ENCODE measurements at regions not wholly inside any gene's neighbourhood (a gene's known extent, or its start where the extent isn't known, plus 50 kb on each side); places are given as distances from the start of the nearest gene placed in this dataset.

DNA sequence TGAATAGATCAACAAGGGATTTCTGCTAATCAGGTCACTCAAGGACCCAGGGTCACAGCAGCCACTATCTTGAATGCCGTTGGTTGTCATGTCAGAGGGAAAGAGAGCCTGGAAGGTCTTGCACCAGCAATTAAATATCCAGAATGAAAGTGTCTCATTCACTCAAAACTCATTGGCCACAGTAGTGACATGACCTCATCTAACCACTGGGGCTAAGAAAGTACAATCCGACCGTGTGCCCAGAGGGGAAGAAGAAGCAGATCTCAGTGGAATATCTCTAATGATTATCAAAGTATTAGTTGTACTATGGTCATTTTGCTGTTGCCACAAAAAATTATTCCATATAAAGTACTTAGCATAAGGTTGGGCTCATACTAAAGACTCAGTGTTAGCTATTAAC is 210.0 kb downstream of the QDPR start:
- FAIRE-seq (no peak), DNase-seq (ENCODE audit: low spot score in 2 of 2) (no peak)

DNA sequence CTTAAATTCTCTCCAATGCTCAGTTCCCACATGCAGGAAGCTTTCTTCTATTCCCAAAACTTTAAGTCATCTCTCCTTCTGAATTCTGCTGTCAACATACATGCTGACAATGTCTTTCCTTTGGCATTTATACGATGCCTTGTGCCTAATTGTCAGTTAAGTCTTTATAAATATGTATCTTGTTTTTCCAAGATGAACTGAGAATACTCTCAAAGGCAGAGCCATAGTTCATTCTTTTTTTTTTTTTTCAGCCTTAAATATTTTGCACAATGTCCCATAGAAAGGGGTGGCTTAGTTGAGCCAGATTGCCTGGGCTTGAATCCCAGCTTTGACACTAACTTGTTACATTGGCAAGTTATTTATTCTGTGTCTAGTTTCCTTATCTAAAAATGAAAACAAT is 210.6 kb downstream of the QDPR start:
- FAIRE-seq, result no peak
- no peak for DNase-seq (ENCODE audit: low spot score in 2 of 2)

DNA sequence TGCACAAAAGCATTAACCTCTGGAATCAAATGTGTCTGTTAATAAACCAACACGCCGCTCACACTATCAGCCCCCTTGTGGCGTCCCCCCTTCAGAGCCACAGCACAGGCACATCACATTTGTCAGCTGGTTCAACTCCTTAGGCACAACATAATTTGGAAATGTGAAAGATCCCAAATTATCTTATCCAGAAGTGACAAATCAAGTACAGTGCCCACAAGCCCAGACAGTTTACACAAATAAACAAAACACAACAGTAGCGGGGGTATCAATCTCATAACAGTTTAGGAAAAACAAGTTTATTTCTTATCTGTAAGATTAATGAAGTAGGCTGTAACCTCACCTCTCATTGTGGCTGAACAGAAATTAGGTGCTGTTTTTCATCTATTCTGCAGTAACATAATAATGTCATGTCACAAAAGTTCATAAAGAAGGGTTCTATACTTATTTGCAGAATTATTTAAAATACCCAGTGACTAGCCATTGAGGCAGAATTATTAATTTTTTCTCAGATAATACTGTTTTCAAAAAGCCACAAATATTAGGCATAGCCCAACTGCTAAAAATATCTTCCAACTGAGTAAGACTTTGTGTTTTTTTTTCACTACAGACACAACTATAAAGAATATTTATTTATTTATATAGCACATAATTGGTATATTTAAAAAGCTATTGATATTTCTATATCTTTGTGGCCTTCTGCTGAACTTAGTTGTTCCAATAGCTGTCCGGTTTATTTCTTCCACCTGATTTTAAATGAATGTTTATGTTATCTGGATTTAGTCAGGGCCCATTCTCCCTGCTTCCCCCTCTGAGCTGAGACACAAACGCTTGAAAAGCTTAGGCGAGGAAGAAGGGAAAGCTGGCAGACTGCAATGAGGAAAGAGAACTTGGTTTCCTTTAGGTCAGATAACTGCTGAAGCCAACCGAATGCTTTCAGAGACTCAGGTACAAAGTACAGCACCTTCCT is 214.7 kb downstream of the QDPR start:
- no peak for DNase-seq (ENCODE audit: low spot score in 2 of 2)
- FAIRE-seq, result no peak

DNA sequence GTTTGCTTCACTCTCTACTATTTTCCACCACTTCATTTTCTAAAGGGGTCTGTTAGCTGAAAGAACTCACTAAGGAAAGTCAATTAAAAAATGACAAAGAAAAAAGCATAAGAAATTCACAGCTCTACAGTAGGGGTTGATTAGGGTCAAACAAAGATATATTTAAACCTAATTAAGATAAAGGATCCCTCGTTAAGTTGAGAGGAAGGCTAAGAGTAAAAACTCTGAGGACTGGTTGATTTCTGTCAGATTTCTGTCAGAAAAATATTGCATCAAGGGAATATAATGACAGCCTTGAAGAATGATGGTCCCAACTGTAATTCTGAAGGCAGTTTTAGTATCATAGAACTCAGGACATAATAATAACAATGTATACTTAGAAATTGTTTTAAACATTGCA is 218.0 kb downstream of the QDPR start:
- DNase-seq (ENCODE audit: low spot score in 2 of 2), result no peak
- FAIRE-seq, result no peak

DNA sequence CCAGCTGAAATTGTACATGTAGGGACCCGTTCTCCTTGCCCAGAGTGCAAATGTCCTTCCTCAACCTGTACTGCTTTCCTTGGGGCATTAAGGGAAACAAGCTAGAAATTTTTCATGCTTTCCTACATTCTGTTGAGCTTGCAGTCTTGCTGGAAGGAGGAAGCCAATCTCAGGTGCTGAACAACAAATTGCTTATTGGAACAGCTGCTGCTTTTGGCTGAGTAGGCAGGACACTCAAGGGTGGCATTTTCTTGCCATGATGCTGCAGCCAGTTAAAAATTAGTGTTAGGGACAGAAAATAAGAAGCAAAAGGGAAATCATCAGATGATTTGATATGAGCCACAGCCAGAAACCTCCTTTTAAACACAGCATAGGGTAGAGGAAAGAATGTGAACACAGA is 223.7 kb downstream of the QDPR start:
- FAIRE-seq (no peak), DNase-seq (ENCODE audit: low spot score in 2 of 2) (no peak)

DNA sequence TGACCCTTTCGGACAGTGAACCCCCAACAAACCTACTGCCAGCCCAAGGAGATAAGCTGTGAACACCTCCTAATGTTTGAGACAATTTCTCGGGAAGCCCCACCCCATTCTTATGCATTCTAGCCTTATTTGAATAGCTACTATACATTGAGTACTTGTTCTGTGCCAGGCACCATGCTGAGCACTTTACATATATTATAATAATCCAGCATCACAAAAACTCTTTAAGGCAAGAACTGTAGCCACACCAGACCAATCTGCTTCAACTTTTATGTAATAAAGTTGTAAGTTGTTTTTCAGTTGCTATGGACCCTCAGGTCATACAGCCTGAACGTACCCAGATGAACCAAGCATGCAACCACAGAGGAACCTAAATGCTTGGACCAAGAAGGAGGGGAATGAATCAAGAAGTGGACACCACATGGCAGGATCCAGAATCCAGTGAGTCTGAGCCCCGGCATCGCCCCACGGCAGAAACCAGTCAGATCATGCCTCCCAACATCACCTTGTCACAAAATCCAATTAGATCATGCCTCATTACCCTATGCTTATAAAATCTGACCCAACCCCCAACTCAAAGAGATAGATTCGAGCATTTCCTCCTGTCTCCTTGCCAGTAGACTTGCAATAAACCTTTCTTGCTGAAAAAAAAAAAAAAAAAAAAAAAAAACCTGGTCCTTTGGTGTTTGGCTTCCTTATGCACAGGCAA is 225.0 kb downstream of the QDPR start:
- no peak for DNase-seq (ENCODE audit: low spot score in 2 of 2)
- FAIRE-seq, result no peak

DNA sequence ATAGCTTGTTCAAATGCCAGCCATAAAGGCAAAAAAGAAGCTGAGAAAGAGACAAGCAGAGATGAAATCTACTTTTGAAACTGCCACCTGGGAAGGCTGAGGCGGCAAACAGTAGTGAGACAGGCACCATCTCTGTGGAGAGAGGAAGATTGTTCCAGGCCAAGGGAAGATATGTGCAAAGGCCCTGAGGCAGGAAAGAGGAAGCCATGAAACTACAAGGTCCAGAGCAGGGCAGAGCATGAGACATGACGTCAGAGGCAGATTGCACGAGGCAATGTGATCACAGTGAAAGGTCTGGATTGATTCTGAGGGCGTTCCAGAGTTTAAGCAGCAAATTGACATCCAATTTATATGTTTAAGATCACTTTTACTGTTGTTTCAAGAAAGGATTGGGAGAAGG is 226.1 kb downstream of the QDPR start:
- FAIRE-seq (no peak), DNase-seq (ENCODE audit: low spot score in 2 of 2) (no peak)

DNA sequence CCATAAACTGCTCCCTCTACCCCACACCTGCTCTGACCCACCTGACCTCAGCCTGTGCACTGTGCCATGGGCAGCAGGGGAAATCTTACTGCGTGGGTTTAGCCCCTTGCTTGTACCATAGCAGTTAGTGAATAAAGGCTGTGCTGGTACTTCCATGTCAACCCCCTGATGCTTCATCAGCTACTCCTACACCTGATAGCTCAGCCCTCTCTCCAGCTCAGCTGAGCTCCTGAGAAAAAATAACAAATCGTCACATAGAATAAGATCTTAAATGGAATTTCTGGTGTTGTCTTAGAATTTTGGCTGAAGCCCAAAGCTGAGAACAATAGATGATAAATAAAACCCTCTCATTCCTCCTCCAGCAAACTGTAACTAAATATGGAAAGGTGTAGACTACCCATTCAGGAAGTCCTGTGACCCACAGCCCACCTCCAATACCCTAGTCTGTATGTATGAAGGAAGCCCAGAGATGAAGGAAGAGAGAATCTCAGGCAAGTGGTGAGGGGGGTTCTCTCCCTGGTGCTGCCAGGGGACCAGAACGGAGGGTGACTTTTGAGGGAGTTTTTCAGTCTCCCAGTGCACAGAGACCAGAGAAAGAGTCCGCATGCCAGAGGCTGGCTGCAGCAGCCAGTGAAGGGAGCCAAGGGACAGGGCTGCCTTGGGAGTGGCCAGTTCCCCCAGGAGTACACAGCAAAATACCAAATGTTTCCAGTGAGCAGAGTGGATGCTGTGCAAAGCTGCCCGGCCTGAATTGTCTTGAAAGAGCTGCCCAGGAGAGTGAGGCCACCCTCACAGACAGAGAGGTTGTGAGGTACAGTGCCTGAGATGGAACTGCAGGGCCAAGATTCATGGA is 227.3 kb downstream of the QDPR start:
- FAIRE-seq, result no peak
- no peak for DNase-seq (ENCODE audit: low spot score in 2 of 2)

DNA sequence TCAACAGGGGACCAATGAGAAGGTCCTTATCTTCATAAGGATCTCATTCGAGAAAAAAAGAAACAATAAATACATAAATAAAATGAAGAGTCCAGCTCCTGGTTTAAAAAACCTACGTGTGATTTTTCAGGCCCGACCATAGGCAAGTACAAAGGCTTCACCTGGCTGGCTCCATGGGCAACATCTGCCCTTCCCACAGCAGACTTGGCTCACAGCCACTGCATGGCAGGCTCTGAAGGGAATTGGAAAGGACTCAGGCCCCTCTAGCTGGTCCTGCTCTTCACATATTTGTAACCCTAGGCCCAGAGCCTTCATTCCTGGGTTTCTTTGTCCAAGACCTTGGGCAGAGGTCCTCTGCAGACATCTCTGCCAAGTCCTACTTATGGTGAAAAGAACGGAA is 228.1 kb downstream of the QDPR start:
- no peak for DNase-seq (ENCODE audit: low spot score in 2 of 2)
- FAIRE-seq, result no peak

DNA sequence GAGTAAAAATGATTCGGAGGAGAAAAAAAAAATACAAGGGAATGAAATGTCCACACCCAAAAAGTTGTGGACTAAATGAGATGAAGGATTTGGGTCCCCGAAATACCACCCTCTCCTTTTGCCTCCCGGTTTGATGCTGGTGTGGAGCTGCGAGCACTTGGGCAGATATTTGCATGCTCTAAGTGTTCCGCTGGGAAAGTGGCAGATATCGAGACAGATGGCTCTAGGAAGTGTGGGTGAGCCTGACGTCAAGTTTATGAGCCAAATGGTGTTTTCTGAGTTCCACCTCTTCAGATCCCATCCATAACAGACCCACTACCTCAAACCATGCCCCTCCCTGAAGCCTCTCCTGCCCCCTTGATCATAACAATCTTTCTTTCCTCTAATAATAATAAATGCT is 228.6 kb downstream of the QDPR start:
- DNase-seq (ENCODE audit: low spot score in 2 of 2) (no peak), FAIRE-seq (no peak)

DNA sequence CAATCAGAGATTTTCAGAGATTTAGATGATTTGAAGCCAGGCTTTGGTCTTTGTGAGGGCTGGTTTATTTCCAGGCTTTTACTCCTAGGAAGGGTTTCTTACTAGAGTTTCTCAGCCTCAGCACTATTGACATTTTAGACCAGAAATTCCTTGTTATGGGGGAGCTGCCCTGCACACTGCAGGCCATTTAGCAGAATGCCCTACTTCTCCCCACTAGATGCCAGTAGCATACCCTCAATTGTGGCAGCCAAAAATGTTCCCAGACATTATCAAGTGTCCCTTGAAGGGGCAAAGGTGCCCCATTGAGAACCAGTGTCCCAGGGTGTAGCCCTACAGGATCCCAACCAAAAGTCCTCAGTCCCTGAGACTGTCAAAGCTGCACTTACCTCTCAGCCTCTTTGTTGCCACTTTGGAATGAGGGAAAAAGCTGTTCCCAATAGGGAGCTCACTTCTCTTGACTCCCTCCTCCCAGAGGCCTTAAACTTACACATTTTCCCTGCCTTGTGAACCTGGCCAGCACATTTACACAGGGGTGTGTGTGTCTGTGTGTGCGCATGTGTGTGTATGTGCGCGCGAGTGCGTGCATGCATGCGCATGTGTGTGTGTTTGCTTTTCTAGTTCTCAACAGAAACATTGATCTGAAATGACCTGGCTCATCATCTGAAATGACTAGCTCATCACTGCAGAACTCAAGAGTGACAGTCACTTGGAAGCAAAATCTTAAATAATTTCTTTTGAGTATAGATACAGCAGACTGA is 231.4 kb downstream of the QDPR start:
- no peak for DNase-seq (ENCODE audit: low spot score in 2 of 2)
- no peak for FAIRE-seq

DNA sequence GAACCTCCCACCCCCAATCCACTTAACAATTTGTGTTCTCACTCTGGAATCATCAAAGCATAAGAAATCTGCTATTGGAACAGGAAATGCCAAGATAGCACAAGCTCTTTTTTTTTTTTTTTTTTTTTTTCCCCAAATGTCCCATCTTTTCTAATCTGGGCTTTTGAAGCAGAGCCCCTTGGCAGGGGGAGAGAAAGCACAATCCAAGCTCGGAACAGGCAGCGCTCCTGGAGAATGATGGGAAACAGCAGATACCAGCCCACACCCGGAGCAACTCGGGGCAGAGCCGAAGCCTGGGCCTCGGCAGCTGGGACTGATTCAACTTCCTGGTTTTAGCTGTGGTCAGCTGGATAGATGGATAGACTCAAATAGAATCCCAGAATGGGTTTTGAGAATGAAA is 235.1 kb downstream of the QDPR start:
- no peak for FAIRE-seq
- peak in 1 of 2 donors; percentile 18 for DNase-seq (ENCODE audit: low spot score in 2 of 2)

DNA sequence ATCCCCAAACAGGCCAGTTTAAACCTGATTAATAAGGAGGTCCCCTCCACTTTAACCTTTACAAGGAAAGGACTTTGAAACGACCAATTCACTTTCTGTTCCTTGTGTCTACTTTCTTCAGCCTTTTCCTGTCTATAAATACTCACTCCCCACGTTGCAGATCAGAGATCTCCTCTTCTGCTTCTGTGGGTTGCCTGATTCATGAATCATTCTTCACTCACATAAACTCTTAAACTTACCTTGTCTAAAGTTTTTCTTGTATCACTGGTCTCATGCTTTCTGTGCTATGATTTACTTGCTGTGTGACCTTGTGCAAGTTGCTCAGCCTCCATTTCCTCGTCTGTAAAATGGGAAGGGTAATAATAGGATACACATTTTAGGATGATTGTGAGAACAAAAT is 236.1 kb downstream of the QDPR start:
- DNase-seq (ENCODE audit: low spot score in 2 of 2) (no peak), FAIRE-seq (no peak)

DNA sequence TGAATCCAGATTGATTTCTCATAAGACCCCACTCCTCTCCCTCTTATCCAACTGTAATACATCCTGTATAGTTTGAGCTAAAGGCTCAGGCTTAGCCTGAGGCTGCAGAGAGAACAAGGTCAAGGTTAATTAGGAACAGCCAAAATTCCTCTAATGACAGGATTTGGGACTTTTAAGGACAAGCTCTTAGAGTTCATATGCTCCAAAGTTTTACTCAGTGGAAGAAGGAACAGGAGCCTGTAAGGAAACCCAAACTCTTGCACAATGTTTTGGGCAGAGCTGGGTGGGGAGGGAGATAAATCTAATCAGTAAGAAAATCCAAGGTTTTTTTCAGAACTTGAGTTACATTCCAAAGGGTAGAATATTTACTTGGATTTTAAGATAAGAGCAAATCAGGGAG is 238.8 kb downstream of the QDPR start:
- DNase-seq (ENCODE audit: low spot score in 2 of 2) (no peak), FAIRE-seq (no peak)

DNA sequence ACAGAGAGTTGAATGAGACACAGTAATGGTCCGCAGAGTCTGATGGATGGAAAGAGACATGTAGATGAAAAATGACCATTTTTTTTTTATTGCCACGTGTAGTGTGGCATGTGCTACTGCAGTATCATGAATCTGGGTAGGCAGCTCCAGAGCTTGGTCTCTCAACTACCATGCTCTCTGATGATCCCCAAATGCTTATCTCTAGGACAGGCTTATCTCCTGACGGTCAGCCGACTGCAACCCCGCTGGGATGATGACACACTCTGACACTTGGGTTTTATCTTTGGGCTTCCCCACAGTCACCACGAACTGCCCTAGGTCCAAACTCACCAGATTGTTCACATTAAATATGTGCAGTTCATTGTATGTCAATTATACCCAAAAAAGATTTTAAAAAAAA is 239.7 kb downstream of the QDPR start:
- DNase-seq (ENCODE audit: low spot score in 2 of 2) (no peak), FAIRE-seq (no peak)

DNA sequence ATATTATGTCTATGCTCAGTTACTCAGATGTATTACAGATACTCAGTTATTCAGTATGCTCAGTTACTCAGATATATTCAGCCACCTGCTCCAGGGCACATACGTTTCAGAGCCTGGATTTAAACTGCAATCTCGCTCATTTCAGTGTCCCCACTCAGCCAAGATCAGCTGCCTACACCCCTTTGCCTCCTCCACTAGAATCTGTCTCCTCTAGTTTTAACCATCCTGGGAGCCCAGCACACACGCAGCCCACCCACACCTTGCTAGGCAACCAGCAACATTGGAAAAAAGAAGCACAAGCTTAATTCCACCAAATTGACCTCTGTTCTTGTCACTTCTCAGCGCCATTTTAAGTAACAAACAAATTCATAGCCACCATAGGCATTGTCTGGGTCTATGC is 246.2 kb downstream of the QDPR start:
- no peak for DNase-seq (ENCODE audit: low spot score in 2 of 2)
- no peak for FAIRE-seq

DNA sequence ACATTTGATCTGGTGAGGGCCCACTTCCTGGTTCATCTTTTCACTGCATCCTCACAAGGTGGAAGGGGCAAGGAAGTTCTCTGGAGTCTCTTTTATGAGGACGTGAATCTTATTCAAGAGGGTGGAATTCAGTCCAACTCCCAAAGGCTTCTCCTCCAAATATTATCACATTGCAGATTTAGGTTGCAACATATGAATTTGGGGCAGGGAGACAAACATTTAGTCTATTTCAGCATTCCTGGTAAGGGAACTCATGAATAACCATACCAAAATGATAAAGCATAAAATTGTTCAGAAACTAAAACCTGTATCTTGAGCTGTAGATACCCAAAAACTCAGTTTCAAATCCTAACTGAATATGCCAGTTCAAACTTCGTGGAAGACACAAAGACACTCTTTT is 246.8 kb downstream of the QDPR start:
- FAIRE-seq (no peak), DNase-seq (ENCODE audit: low spot score in 2 of 2) (no peak)

DNA sequence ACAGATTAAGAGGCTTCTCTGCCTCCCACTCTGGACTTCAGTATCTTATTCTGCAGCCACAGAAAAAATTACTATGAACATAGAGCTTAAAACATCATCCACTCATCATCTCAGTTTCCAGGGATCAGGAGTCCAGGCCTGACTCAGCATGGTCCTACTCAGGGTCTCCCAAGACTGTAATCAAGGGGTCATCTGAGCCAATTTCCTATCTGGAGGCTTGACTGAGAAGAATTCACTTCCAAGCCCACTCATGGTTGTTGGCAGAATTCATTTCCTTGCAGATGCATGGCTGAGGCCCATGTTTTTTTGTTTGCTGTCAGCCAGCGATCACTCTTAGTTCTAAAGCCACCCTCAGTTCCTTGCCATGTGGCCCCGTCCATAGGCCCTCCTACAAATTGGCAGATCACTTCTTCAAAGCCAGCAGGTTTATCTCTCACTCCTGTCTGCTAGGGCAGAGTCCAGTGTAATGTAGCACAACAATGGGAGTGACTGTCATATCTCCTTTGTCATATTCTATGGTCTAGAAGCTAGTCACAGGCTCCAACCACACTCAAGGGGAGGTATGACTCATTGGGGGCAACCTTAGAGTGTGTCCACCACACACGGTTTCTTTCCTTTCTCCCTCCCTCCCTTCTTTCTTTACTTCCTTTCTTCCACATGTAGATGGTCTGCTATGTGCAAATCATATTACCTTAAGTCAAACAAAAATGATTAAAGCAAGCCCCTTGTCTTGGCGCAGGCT is 251.6 kb downstream of the QDPR start:
- no peak for FAIRE-seq
- DNase-seq (ENCODE audit: low spot score in 2 of 2), result no peak

DNA sequence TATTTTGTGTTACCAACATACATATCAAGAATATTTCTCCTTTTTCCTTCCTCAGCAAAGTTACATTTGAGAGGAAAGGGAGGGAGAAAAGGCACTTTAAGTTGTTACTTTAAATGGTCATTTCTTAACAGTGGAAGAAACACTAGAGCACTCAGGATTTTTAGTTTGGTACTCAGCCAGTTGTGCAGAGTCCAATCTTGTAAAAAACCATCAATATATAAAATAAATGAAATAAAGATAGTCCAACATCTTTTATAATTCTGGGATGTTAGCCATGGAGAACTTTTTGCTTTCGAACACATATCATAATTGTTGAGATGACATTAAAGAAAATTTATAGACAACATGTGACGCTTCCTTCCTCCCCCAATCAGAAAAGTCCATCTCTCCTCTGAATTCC is 253.8 kb downstream of the QDPR start:
- no peak for DNase-seq (ENCODE audit: low spot score in 2 of 2)
- no peak for FAIRE-seq

DNA sequence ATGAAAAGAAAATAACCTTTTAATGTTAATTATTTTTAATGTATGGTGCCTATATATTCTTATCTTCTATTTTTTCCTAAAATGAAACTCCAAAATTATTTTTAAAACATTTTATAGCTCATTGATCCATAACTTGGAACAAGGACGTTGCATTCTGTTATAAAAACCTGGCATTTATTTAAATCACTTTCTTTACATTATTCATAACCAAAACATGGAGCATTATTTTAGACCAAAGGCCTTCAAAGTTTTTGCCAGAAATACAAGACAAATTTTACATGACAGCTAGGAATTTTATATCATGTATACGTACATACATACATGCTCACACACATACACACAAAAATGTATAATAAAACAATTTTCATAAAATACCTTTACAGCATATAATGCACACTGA is 259.8 kb downstream of the QDPR start:
- no peak for DNase-seq (ENCODE audit: low spot score in 2 of 2)
- no peak for FAIRE-seq
